ENCODE measurements at regions not wholly inside any gene's neighbourhood (a gene's known extent, or its start where the extent isn't known, plus 50 kb on each side); places are given as distances from the start of the nearest gene placed in this dataset.

DNA sequence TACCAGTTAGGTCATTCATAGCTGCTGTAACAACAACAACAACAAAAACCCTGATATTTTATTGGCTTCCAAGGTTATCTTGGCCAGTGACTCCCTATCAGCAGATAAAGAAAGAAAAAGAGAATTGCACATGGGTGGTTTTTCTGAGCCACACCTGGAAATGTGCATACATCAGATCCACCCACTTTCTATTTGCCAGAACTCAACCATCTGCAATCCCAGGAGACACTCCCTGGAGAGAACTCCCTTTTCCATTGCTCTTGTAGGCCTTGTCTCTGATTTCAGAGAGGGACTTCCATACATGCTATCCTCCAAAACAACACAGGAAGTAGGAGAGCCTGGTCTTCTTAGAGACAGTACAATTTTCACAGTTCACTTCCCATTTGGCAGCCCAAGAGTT is 74.9 kb upstream of the ZC3H11B start:
- no peaks in the 10 kb centered on the region for H3K27me3 ChIP-seq (replicated peaks)
- in situ Hi-C loops (cut with HindIII; ENCODE audit: low pct_ligation_motif_present, low sequenced_read_pairs) = no loop called here
- H3K4me3 ChIP-seq (ENCODE audit: low read depth, low read length) = no peak overlapping the region
- H3K27ac ChIP-seq = no peak overlapping the region
- DNase-seq = no peak
- TF ChIP-seq, protein P1, sequence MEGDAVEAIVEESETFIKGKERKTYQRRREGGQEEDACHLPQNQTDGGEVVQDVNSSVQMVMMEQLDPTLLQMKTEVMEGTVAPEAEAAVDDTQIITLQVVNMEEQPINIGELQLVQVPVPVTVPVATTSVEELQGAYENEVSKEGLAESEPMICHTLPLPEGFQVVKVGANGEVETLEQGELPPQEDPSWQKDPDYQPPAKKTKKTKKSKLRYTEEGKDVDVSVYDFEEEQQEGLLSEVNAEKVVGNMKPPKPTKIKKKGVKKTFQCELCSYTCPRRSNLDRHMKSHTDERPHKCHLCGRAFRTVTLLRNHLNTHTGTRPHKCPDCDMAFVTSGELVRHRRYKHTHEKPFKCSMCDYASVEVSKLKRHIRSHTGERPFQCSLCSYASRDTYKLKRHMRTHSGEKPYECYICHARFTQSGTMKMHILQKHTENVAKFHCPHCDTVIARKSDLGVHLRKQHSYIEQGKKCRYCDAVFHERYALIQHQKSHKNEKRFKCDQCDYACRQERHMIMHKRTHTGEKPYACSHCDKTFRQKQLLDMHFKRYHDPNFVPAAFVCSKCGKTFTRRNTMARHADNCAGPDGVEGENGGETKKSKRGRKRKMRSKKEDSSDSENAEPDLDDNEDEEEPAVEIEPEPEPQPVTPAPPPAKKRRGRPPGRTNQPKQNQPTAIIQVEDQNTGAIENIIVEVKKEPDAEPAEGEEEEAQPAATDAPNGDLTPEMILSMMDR (IDR thresholded peaks at IDR 0.05; ENCODE audit: low read depth, low read length, missing control alignments) = no peak
- H3K36me3 ChIP-seq (replicated peaks) = no peaks in the 10 kb centered on the region

DNA sequence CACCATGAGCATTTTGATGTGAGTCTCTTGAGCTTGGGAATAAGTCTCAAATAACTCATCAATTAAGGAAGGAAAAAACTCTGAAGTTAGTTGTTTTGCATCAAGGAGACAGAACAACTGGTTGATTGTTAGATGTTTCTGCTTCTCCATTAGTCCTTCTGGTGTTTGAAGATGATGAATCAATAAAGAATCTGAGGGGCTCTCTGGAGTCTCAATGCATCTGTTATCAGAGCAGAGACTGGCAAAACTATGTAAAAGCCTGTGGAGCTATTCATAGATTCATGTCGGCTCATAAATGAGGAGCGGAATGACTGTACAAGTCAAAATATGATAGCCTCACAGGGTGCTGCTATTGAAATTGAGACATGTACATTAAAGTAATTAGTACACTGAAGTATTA is 73.3 kb upstream of the ZC3H11B start:
- DNase-seq = no peak
- no peaks in the 10 kb centered on the region for H3K36me3 ChIP-seq (replicated peaks)
- TF ChIP-seq, protein P1 (IDR thresholded peaks at IDR 0.05; ENCODE audit: low read depth, low read length, missing control alignments) = no peak
- in situ Hi-C loops (cut with HindIII; ENCODE audit: low pct_ligation_motif_present, low sequenced_read_pairs) = no loop called here
- no peaks in the 10 kb centered on the region for H3K27me3 ChIP-seq (replicated peaks)
- H3K27ac ChIP-seq = no peak overlapping the region
- no peak overlapping the region for H3K4me3 ChIP-seq (ENCODE audit: low read depth, low read length)

DNA sequence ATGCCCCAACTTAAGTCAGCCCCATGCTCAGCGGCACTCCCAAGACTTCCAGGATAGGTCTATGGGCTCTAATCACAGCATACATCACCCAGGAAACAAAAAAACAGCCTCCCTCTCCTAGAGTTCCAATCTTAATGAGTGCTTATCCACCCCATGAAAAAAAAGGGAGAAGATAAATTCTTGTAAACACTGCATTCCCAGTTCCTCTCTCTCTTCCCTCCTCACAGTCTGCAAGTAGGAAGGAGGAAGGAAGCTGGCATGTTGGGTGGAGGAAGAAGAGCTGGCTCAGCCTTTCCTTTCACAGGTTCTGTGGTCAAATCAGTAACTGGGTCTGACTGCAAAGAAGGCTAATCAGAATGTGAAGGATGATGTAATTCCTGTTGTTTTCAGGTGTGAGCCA is 69.9 kb upstream of the ZC3H11B start:
- H3K4me3 ChIP-seq (ENCODE audit: low read depth, low read length) = no peak overlapping the region
- no peak for DNase-seq
- no peaks in the 10 kb centered on the region for H3K36me3 ChIP-seq (replicated peaks)
- H3K27me3 ChIP-seq (replicated peaks) = no peaks in the 10 kb centered on the region
- H3K27ac ChIP-seq = no peak overlapping the region
- TF ChIP-seq, protein P1 (IDR thresholded peaks at IDR 0.05; ENCODE audit: low read depth, low read length, missing control alignments) = no peak
- in situ Hi-C loops (cut with HindIII; ENCODE audit: low pct_ligation_motif_present, low sequenced_read_pairs) = no loop called here

DNA sequence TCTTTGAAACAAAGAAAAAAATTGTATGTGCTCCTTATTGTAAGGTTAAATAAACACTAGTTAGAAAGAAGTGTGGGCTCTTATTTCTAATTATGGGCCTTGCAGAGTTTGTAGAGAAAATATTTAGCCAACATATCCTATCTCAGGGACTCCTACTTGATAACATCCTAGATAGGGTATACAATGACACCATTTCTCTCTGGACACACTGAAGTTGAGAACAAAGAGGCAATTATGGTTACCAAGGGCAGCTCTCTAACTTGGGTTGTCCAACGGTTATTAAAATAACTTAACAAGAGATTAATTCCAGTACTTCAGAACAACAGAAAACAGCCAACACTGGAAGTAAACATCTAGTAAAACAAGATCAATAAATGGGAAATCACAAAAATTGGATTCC is 69.0 kb upstream of the ZC3H11B start:
- no peak for DNase-seq
- TF ChIP-seq, protein P1 (IDR thresholded peaks at IDR 0.05; ENCODE audit: low read depth, low read length, missing control alignments) = no peak
- Histone ChIP-seq H3K27ac (no peak overlapping the region), H3K27me3 (replicated peaks) (no peaks in the 10 kb centered on the region), H3K4me3 (ENCODE audit: low read depth, low read length) (no peak overlapping the region), H3K36me3 (replicated peaks) (no peaks in the 10 kb centered on the region)
- in situ Hi-C loops (cut with HindIII; ENCODE audit: low pct_ligation_motif_present, low sequenced_read_pairs) = no loop called here

DNA sequence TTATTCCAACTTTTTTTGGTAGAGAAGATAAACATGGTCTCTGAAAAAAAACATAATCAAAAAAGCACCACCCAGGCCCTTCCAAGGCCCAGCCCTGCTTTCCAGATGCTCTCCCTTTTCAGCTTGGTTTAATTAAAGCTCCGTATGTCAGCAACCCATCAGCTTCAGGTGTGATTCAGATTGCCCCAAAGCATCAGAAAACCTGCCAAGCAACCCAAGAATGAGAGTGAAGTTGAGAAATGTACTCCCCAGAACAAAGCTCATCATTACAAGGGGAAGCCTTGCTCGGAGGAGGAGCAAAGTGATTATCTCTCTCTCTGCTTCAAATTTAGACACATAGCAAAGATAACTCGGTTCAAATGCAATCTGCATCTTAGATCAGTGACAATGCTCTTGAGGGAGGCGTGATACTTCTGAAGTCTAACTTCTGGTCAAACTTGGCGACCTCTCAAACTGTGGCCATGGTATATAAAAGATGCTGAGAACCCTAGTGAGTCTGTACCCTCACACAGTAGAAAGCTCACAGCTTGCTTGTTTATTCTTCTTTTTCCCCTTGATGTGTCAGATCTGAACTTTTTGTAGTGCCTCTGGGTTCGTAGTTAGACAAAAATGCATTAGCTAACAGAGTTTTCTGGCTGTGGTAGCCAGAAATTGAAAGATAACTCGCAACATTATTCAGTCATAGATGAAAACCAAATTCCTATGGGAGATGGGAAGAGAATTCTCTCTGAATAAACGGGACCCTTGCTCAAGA is 63.3 kb upstream of the ZC3H11B start:
- no peak overlapping the region for H3K4me3 ChIP-seq (ENCODE audit: low read depth, low read length)
- H3K27me3 ChIP-seq (replicated peaks) = no peaks in the 10 kb centered on the region
- TF ChIP-seq, protein P1 (IDR thresholded peaks at IDR 0.05; ENCODE audit: low read depth, low read length, missing control alignments) = no peak
- no peaks in the 10 kb centered on the region for H3K36me3 ChIP-seq (replicated peaks)
- in situ Hi-C loops (cut with HindIII; ENCODE audit: low pct_ligation_motif_present, low sequenced_read_pairs) = no loop called here
- H3K27ac ChIP-seq = peak overlapping the region; percentile 55
- peak; percentile 70 for DNase-seq

Measured in brain microvascular endothelial cell (primary cell).